ENCODE measurements at regions not wholly inside any gene's neighbourhood (a gene's known extent, or its start where the extent isn't known, plus 50 kb on each side); places are given as distances from the start of the nearest gene placed in this dataset.
"Not testable (repeated sequence)": the region's sequence is repeated elsewhere in the genome, so short reads cannot be mapped to it uniquely, and the experiment has no call there.

GRCh38 chr20:52361650-52362049 is 170.1 kb upstream of the ZFP64 start:
- DNase-seq = no peak

DNA sequence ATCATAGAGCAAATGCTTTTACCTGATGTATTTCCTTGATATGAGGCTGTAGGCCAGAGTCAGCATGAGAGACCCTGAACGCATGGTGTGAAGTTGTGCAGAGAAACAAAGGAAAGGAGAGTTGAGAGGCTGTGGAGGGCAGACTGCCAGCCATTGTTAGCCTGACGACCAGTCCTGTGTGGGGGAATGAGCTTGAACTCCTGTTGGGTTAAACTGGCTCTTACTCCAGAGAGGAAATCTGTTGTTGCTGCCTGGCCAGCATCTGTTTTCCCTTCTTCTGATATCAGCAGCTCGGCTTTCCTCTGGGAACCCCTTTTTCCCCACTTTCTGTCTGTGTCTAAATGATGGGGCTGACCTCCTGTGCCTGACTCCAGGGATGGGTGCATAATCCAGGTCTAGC is 158.2 kb upstream of the ZFP64 start:
- DNase-seq = no peak

GRCh38 chr20:52348434-52348833 is 156.9 kb upstream of the ZFP64 start:
- no peak for DNase-seq

GRCh38 chr20:52346797-52347196 is 155.2 kb upstream of the ZFP64 start:
- no peak for DNase-seq

DNA sequence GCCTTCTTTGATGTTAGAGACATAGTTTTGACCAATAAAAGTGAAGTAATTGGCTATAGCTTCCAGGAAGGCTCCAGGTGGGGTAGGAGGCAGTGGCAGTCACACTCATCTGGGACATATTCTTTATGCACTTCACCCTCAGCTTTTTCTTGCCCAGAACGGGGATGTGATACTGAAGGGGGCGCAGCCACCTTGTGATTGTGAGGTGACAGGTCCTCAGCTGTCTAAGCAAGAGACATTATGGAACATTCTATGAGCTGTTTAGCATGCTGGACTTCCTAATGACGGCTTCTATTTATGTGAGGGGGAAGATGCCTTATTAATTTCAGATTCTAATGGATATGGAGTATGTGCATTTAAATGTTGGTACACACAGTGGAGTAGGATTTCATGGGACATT is 151.3 kb upstream of the ZFP64 start:
- DNase-seq = no peak

GRCh38 chr20:52340036-52340634 is 148.6 kb upstream of the ZFP64 start:
- DNase-seq = no peak

- DNase-seq = no peak
Observed at GRCh38 chr20:52332649-52333250, 141.2 kb upstream of the ZFP64 start.

DNA sequence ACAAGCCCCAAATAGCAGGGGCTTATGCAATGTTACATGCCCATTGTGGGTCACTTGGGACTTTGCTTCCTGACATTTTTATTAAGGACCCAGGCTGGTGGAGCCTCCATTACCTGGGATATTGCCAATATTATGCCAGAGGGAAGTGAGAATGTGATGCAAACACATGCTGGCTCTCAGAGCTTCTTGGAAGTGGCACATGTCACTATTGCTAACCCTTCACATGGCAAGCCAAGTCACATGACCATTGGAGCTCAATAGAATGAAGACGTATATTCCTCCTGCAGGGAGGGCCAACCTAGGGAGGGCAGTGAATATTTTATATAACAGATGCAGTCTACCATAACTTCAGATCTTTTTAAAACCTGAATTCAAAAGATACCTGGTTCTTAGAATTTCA is 140.7 kb upstream of the ZFP64 start:
- no peak for DNase-seq

- no peak for DNase-seq
Observed at GRCh38 chr20:52331655-52332054, 140.1 kb upstream of the ZFP64 start.

GRCh38 chr20:52321396-52321795 is 129.8 kb upstream of the ZFP64 start:
- DNase-seq = no peak

- DNase-seq = no peak
Observed at GRCh38 chr20:52318651-52319050, 127.1 kb upstream of the ZFP64 start.

- peak; percentile 22 for DNase-seq
Observed at GRCh38 chr20:52313341-52313963, 121.9 kb upstream of the ZFP64 start.

GRCh38 chr20:52312132-52312729 is 120.7 kb upstream of the ZFP64 start:
- peak; percentile 31 for DNase-seq

DNA sequence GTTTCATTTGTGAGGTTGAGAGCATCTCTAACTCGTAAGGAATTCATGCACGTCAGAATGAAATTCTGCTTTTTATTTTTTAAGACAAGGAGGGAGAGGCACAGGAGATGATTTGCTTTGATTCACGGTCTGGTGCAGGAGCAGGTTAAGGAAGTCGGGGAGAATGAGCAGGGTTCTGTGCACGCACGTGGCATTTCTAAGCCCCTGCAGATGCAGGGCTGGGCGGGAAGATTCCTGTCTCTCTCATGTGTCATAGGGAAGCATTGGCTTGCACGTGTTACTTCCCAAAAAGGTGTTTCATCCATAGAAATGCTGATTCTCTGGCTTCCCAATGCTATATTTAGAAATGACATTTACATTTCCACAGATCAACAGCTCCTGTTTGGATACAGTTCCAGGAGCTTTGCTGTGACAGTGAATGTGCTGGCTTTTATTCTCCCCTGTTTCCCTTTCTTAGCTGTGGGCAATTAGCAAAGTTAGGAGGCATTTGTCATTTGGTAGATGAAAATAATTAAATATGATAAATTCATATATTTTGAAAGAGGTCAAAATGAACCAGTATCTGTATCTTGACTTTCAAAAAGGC is 119.7 kb upstream of the ZFP64 start:
- no peak for DNase-seq

GRCh38 chr20:52309181-52309580 is 117.6 kb upstream of the ZFP64 start:
- DNase-seq = no peak

GRCh38 chr20:52306477-52306876 is 114.9 kb upstream of the ZFP64 start:
- DNase-seq = no peak

- DNase-seq = no peak
Observed at GRCh38 chr20:52305858-52306257, 114.3 kb upstream of the ZFP64 start.

- DNase-seq = no peak
Observed at GRCh38 chr20:52305024-52305645, 113.6 kb upstream of the ZFP64 start.

DNA sequence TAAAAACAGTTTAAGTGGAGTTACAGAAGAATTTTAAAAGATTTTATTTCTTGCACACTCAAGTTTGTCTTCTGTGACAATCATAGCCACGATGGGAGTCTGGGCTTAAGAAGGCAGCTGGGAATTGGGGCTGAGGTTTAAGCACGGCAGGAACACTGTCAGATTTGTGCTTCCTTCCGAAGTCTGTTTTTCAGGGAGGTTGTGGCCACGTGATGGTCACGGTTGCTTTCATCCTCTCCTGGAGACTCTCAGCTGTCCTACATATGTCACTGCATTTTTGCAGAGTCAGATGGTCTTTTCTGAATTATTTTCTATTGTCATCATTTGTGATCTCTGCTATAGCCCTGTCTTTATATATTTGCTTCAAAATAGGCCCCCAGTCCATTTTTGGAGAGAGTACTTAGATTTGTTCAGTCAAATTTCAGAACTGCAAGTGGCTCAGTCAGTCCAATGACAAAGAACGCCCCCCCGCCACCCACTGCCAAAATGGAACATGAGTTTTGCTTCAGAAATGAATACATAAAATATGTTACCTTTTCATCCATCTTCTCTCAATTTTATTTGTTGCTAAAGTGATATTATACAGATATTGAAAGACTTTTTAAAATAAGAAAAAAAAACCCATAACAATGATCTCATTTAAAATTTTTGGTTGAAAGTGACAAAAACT is 111.8 kb upstream of the ZFP64 start:
- DNase-seq = no peak

DNA sequence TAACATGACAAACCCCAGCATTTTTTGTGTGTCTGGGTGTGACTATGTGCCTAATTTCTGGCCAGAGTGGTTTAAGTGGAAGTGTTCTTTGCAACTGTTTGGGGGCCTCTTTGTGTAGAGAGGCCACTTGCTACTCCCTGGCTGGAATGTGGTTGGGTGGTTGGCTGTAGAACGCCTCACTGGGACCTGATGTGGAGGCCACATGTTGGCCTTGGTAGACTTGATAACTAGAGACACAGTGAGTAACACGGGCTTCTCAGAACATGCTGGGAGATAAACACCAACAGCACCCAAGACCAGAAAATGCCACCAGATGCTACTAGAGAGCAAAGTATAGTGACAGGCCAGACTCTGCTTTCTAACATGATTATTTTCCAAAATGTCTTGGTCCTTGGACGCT is 111.2 kb upstream of the ZFP64 start:
- no peak for DNase-seq

DNA sequence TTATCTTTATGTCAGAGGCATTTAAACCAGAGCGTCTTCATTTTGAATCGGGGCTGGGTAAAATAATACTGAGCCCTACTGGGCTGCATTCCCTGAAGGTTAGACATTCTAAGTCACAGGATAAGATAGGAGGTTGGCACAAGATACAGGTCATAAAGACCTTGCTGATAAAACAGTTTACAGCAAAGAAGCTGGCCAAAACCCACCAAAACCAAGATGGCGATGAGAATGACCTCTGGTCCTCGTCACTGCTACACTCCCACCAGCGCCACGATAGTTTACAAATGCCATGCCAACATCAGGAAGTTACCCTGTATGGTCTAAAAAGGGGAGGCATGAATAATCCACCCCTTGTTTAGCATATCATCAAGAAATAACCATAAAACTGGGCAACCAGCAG is 110.5 kb upstream of the ZFP64 start:
- DNase-seq = not testable (repeated sequence)

- no peak for DNase-seq
Observed at GRCh38 chr20:52295556-52295955, 104.0 kb upstream of the ZFP64 start.

- no peak for DNase-seq
Observed at GRCh38 chr20:52294106-52294628, 102.6 kb upstream of the ZFP64 start.
